ENCODE measurements at regions not wholly inside any gene's neighbourhood (a gene's known extent, or its start where the extent isn't known, plus 50 kb on each side); places are given as distances from the start of the nearest gene placed in this dataset.

DNA sequence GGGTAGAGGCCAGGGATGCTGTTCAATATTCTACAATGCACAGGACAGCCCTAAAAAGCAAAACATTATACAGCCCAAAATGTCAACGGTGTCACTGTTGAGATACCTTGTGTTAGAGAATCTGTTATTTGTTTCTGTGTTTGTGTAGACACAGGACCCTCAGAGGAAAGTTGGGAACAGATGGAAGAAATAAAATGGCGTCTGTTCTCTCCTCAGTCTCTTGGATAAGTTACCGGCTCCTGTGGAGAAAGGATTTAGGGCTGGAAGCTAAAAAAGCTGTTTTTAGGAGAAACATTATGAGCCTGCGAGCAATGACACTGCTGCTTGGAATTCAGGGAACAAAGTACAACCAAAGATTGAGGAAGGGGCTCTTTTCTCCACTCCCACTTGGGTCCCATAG, 688.6 kb upstream of the ZNF385D start:
- no peaks in the 10 kb centered on the region for H3K36me3 Mint-ChIP-seq (ENCODE audit: insufficient read depth in 1 of 3, low read depth in 3 of 3)
- H3K79me1 ChIP-seq (ENCODE audit: insufficient read depth, low read depth, low read length, poor library complexity, severe bottlenecking) = no peaks in the 10 kb centered on the region
- H3K9me3 Mint-ChIP-seq = no peaks in the 10 kb centered on the region
- H2AK5ac ChIP-seq (ENCODE audit: insufficient read length, low read length) = no peak overlapping the region
- no peak overlapping the region for H2BK5ac ChIP-seq (ENCODE audit: insufficient read length, low read length)
- no peak overlapping the region for H3K27ac Mint-ChIP-seq
- no peaks in the 10 kb centered on the region for H3K4me1 Mint-ChIP-seq
- H3K27me3 ChIP-seq (ENCODE audit: insufficient read depth, low read length) = no peaks in the 10 kb centered on the region
- H2AFZ ChIP-seq (ENCODE audit: low read length) = peak overlapping the region; percentile 33
- H3K27ac ChIP-seq (ENCODE audit: insufficient read length, low read depth, low read length) = no peak overlapping the region
- H3K9me3 ChIP-seq (ENCODE audit: control insufficient read depth, low read depth, low read length) = no peaks in the 10 kb centered on the region
- no peak overlapping the region for H4K5ac ChIP-seq (ENCODE audit: insufficient read length, low read depth, low read length)
- no peak overlapping the region for H3K9ac ChIP-seq (ENCODE audit: extremely low read depth, insufficient read length, low read length)
- H3K23ac ChIP-seq (ENCODE audit: insufficient read length, low read depth, low read length) = no peak overlapping the region
- no peaks in the 10 kb centered on the region for H4K20me1 ChIP-seq (ENCODE audit: control insufficient read depth, insufficient read depth, insufficient read length)
- no peak overlapping the region for H3T11ph ChIP-seq (ENCODE audit: low read length)
- H2BK15ac ChIP-seq (ENCODE audit: low read depth, low read length) = no peak overlapping the region
- H4K8ac ChIP-seq (replicated peaks; ENCODE audit: insufficient read length, low read depth, low read length) = no peak overlapping the region
- H3K27me3 Mint-ChIP-seq (ENCODE audit: low read depth) = no peaks in the 10 kb centered on the region
- H3K4me2 ChIP-seq (ENCODE audit: insufficient read depth, insufficient read length, low read length) = no peak overlapping the region
- no CpG with 5 or more reads among the region's 4 CpGs for WGBS (ENCODE audit: extremely low coverage, insufficient read length, low lambda C conversion rate)
- H3K18ac ChIP-seq (ENCODE audit: insufficient read length, low read depth, low read length) = no peak overlapping the region
- H3K56ac ChIP-seq (ENCODE audit: insufficient read length, low read depth, low read length) = no peak overlapping the region
- no peaks in the 10 kb centered on the region for H3K79me2 ChIP-seq (ENCODE audit: insufficient read depth, low read length)
- no peak overlapping the region for H2BK12ac ChIP-seq (ENCODE audit: insufficient read length, low read depth, low read length)
- H3K23me2 ChIP-seq (ENCODE audit: insufficient read length, low read depth, low read length, poor library complexity, severe bottlenecking) = no peaks in the 10 kb centered on the region
- H2BK20ac ChIP-seq (ENCODE audit: low read depth, low read length, poor library complexity, severe bottlenecking) = no peak overlapping the region
- DNase-seq = no peak
- H3K4me1 ChIP-seq (ENCODE audit: insufficient read depth, low read length) = no peaks in the 10 kb centered on the region
- H3K4ac ChIP-seq (ENCODE audit: low read depth, low read length) = no peak overlapping the region
- H3K14ac ChIP-seq (ENCODE audit: insufficient read depth, low read length) = no peak overlapping the region
- H2BK120ac ChIP-seq (ENCODE audit: low read depth, low read length, poor library complexity, severe bottlenecking) = no peak overlapping the region
- H3K4me3 Mint-ChIP-seq = no peak overlapping the region
- H4K91ac ChIP-seq (ENCODE audit: insufficient read length, low read depth, low read length) = no peak overlapping the region
- TF ChIP-seq, protein P1, sequence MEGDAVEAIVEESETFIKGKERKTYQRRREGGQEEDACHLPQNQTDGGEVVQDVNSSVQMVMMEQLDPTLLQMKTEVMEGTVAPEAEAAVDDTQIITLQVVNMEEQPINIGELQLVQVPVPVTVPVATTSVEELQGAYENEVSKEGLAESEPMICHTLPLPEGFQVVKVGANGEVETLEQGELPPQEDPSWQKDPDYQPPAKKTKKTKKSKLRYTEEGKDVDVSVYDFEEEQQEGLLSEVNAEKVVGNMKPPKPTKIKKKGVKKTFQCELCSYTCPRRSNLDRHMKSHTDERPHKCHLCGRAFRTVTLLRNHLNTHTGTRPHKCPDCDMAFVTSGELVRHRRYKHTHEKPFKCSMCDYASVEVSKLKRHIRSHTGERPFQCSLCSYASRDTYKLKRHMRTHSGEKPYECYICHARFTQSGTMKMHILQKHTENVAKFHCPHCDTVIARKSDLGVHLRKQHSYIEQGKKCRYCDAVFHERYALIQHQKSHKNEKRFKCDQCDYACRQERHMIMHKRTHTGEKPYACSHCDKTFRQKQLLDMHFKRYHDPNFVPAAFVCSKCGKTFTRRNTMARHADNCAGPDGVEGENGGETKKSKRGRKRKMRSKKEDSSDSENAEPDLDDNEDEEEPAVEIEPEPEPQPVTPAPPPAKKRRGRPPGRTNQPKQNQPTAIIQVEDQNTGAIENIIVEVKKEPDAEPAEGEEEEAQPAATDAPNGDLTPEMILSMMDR (conservative IDR thresholded peaks at IDR 0.05) = no peak
